Neural progenitor cell (in vitro differentiated cells): ENCODE measurements at regions not wholly inside any gene's neighbourhood (a gene's known extent, or its start where the extent isn't known, plus 50 kb on each side); places are given as distances from the start of the nearest gene placed in this dataset.

Experiments used
- DNase-seq: peaks from one replicate; pipeline ENCODE4 v3.0.0-alpha.2; 2016; ENCODE audit warnings: low spot score
- H2AFZ ChIP-seq: fragments of 200-600 bp; sonication (generic); replicated peaks from 2 replicates; pipeline ENCODE4 v1.6.1; 2016; ENCODE audit warnings: antibody characterized with exemption
- H3F3A ChIP-seq: fragments of 200-600 bp; sonication (generic); 2 replicates; pipeline ENCODE4 v1.6.1; 2016; ENCODE audit warnings: antibody characterized with exemption, low read depth
- H3K27ac ChIP-seq: fragments of 200-600 bp; sonication (generic); 2 replicates; pipeline ENCODE4 v1.5.1; 2016; ENCODE audit warnings: mild to moderate bottlenecking
- H3K27me3 ChIP-seq: fragments of 200-600 bp; sonication (generic); 2 replicates; pipeline ENCODE4 v1.6.1; 2016; ENCODE audit warnings: mild to moderate bottlenecking, moderate library complexity
- H3K36me3 ChIP-seq: fragments of 200-600 bp; sonication (generic); 2 replicates; pipeline ENCODE4 v1.5.1; 2016
- H3K4me1 ChIP-seq: fragments of 200-600 bp; sonication (generic); 2 replicates; pipeline ENCODE4 v1.6.1; 2016; ENCODE audit warnings: mixed run types
- H3K4me2 ChIP-seq: fragments of 200-600 bp; sonication (generic); 2 replicates; pipeline ENCODE4 v1.6.1; 2016
- H3K4me3 ChIP-seq: fragments of 200-600 bp; sonication (generic); 2 replicates; pipeline ENCODE4 v1.5.1; 2016
- H3K79me2 ChIP-seq: fragments of 200-600 bp; sonication (generic); 2 replicates; pipeline ENCODE4 v1.6.1; 2016; ENCODE audit warnings: low read depth
- H3K9ac ChIP-seq: fragments of 200-600 bp; sonication (generic); 2 replicates; pipeline ENCODE4 v1.6.1; 2016
- H3K9me3 ChIP-seq: fragments of 200-600 bp; sonication (generic); 2 replicates; pipeline ENCODE4 v1.5.1; 2016; ENCODE audit warnings: low read depth
- H4K20me1 ChIP-seq: fragments of 200-600 bp; sonication (generic); 2 replicates; pipeline ENCODE4 v1.6.1; 2016; ENCODE audit warnings: low read depth
- H3K27ac Mint-ChIP-seq: 3 replicates; pipeline ENCODE4 v1.8.0; 2021; ENCODE audit warnings: mixed read lengths
- H3K27me3 Mint-ChIP-seq: 2 replicates; pipeline ENCODE4 v1.8.0; 2022; ENCODE audit warnings: low read depth, mild to moderate bottlenecking, inconsistent platforms, moderate library complexity, mixed read lengths; ENCODE audit not compliant: insufficient read depth
- H3K36me3 Mint-ChIP-seq: 3 replicates; pipeline ENCODE4 v1.8.0; 2021; ENCODE audit warnings: mixed read lengths
- H3K4me1 Mint-ChIP-seq: 3 replicates; pipeline ENCODE4 v1.8.0; 2021; ENCODE audit warnings: mixed read lengths
- H3K4me3 Mint-ChIP-seq: 3 replicates; pipeline ENCODE4 v1.8.0; 2021; ENCODE audit warnings: mild to moderate bottlenecking, moderate library complexity, mixed read lengths
- H3K9me3 Mint-ChIP-seq: 3 replicates; pipeline ENCODE4 v1.8.0; 2020; ENCODE audit warnings: mixed read lengths
- EZH2 ChIP-seq: fragments of 200-600 bp; sonication (generic); IDR thresholded peaks from 2 replicates; pipeline ENCODE4 v1.6.1; 2017; ENCODE audit warnings: antibody characterized with exemption, mild to moderate bottlenecking, moderate library complexity
- EZH2phosphoT487 ChIP-seq: fragments of 200-600 bp; sonication (generic); IDR thresholded peaks from 2 replicates; pipeline ENCODE4 v1.6.1; 2017; ENCODE audit warnings: antibody characterized with exemption
- TF ChIP-seq, protein P1 (sequence below): fragments of 200-600 bp; sonication (generic); IDR thresholded peaks from 2 replicates; pipeline ENCODE4 v1.5.1; 2017; ENCODE audit warnings: antibody characterized with exemption, mild to moderate bottlenecking

DNA sequence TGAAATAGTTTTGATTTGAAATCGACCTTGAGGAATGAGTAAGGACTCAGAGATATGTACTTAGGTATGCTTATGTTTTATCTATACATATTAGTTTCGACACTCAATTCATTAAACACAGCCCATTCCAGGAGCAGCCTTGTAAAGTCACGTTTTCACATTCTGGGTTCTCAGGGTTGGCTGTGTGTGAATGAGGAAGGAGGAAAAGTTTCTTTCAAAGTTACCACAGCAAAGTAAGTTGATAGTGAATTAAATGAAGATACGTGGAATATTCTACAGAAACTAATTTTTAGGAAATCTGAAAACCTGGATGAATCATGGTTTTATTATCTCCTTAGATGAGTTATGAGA, 133.5 kb downstream of the C3orf38 start:
- TF ChIP-seq, protein P1, sequence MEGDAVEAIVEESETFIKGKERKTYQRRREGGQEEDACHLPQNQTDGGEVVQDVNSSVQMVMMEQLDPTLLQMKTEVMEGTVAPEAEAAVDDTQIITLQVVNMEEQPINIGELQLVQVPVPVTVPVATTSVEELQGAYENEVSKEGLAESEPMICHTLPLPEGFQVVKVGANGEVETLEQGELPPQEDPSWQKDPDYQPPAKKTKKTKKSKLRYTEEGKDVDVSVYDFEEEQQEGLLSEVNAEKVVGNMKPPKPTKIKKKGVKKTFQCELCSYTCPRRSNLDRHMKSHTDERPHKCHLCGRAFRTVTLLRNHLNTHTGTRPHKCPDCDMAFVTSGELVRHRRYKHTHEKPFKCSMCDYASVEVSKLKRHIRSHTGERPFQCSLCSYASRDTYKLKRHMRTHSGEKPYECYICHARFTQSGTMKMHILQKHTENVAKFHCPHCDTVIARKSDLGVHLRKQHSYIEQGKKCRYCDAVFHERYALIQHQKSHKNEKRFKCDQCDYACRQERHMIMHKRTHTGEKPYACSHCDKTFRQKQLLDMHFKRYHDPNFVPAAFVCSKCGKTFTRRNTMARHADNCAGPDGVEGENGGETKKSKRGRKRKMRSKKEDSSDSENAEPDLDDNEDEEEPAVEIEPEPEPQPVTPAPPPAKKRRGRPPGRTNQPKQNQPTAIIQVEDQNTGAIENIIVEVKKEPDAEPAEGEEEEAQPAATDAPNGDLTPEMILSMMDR: no peak
- TF ChIP-seq EZH2 (no peak), EZH2phosphoT487 (no peak)
- no peaks in the 10 kb centered on the region for H3K4me1 Mint-ChIP-seq
- Histone ChIP-seq H3K4me1 (no peaks in the 10 kb centered on the region), H3K4me3 (no peak overlapping the region), H3K9me3 (no peaks in the 10 kb centered on the region), H4K20me1 (no peaks in the 10 kb centered on the region), H3K79me2 (no peaks in the 10 kb centered on the region), H3K9ac (no peak overlapping the region), H3K4me2 (no peak overlapping the region), H3F3A (no peaks in the 10 kb centered on the region), H3K27ac (no peak overlapping the region), H3K27me3 (no peaks in the 10 kb centered on the region), H2AFZ (no peak overlapping the region), H3K36me3 (no peaks in the 10 kb centered on the region)
- H3K9me3 Mint-ChIP-seq: no peaks in the 10 kb centered on the region
- no peak overlapping the region for H3K4me3 Mint-ChIP-seq
- no peaks in the 10 kb centered on the region for H3K36me3 Mint-ChIP-seq
- DNase-seq: no peak
- H3K27me3 Mint-ChIP-seq: no peaks in the 10 kb centered on the region
- no peak overlapping the region for H3K27ac Mint-ChIP-seq

DNA sequence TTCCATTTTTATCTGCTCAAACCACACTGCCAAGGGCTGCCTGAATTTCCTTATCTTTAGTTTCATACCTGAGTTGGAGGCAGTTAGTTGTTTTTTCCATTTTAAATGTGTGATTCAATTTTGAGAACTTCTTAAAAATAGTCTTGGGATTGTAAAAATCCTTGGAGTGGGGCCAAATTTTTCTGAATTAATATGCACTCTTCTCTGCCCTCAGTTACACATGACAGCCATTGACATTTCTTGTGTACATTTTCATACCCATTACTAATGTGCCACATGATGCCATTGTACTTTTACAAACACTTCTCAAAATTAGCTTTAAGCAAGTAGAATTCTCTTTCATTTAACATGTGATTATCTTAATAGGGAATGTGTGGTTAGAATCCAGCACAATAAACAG, 141.7 kb downstream of the C3orf38 start:
- Mint-ChIP-seq H3K36me3 (no peaks in the 10 kb centered on the region), H3K4me1 (peaks cover 4% of the 10 kb centered on the region), H3K27ac (no peak overlapping the region), H3K27me3 (no peaks in the 10 kb centered on the region), H3K9me3 (peaks cover 4% of the 10 kb centered on the region), H3K4me3 (no peak overlapping the region)
- H3K4me2 ChIP-seq: no peak overlapping the region
- no peak overlapping the region for H3K4me3 ChIP-seq
- H3K9me3 ChIP-seq: no peaks in the 10 kb centered on the region
- no peaks in the 10 kb centered on the region for H4K20me1 ChIP-seq
- no peak for DNase-seq
- H3K79me2 ChIP-seq: no peaks in the 10 kb centered on the region
- TF ChIP-seq EZH2 (no peak), EZH2phosphoT487 (no peak)
- TF ChIP-seq, protein P1: no peak
- H3F3A ChIP-seq: no peaks in the 10 kb centered on the region
- no peaks in the 10 kb centered on the region for H3K36me3 ChIP-seq
- H2AFZ ChIP-seq: peak overlapping the region; percentile 26
- no peak overlapping the region for H3K27ac ChIP-seq
- no peak overlapping the region for H3K9ac ChIP-seq
- H3K4me1 ChIP-seq: no peaks in the 10 kb centered on the region
- H3K27me3 ChIP-seq: no peaks in the 10 kb centered on the region

DNA sequence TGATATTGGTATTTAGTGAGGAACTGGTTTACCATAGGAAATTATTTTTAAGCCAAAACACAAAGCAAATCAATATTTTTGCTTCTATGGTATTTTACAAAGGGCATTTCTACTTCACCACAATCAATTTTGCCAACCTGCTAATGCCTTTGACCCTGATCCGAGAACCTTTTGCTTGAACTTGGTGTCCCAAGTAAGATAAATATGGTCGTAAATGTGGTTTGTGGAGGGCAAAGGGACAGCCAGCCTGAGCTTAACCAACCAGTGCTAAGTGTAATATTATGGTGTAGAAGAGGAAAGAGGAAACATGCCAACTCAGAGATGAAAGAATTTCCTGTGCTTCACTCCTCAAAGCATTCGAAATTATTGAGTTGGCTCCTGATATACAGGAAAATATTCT, 148.4 kb downstream of the C3orf38 start:
- Mint-ChIP-seq H3K9me3 (peaks cover 6% of the 10 kb centered on the region), H3K4me3 (no peak overlapping the region), H3K36me3 (no peaks in the 10 kb centered on the region), H3K4me1 (no peaks in the 10 kb centered on the region), H3K27ac (no peak overlapping the region), H3K27me3 (no peaks in the 10 kb centered on the region)
- H3F3A ChIP-seq: no peaks in the 10 kb centered on the region
- no peak overlapping the region for H3K4me2 ChIP-seq
- H4K20me1 ChIP-seq: no peaks in the 10 kb centered on the region
- H3K36me3 ChIP-seq: no peaks in the 10 kb centered on the region
- H3K9me3 ChIP-seq: no peaks in the 10 kb centered on the region
- H2AFZ ChIP-seq: no peak overlapping the region
- no peaks in the 10 kb centered on the region for H3K79me2 ChIP-seq
- H3K4me1 ChIP-seq: no peaks in the 10 kb centered on the region
- H3K9ac ChIP-seq: no peak overlapping the region
- no peak overlapping the region for H3K4me3 ChIP-seq
- H3K27me3 ChIP-seq: no peaks in the 10 kb centered on the region
- DNase-seq: no peak
- no peak for TF ChIP-seq EZH2
- no peak for TF ChIP-seq EZH2phosphoT487
- TF ChIP-seq, protein P1: no peak
- H3K27ac ChIP-seq: no peak overlapping the region
